22Rv1 (cell line): ENCODE measurements at regions not wholly inside any gene's neighbourhood (a gene's known extent, or its start where the extent isn't known, plus 50 kb on each side); places are given as distances from the start of the nearest gene placed in this dataset.
A peak's percentile ranks its signal among the peaks of the same experiment; 100 is the strongest.
"Not testable (repeated sequence)": the region's sequence is repeated elsewhere in the genome, so short reads cannot be mapped to it uniquely, and the experiment has no call there.

Source experiments
- H3K27ac ChIP-seq: fragments of 450-650 bp; 2 replicates; pipeline ENCODE4 v1.5.1; 2017
- CTCF ChIP-seq: fragments of 450-650 bp; IDR thresholded peaks from 2 replicates; pipeline ENCODE4 v1.5.1; 2017; ENCODE audit warnings: mild to moderate bottlenecking
- ZFX ChIP-seq: fragments of 450-650 bp; IDR thresholded peaks from 2 replicates; pipeline ENCODE4 v1.6.1; 2017; ENCODE audit warnings: antibody characterized with exemption, borderline replicate concordance

GRCh38 chr10:36003031-36003600, 361.0 kb upstream of the FZD8 start:
- no peak for TF ChIP-seq CTCF
- no peak for TF ChIP-seq ZFX
- H3K27ac ChIP-seq: no peak overlapping the region

GRCh38 chr10:36002445-36002844, 360.3 kb upstream of the FZD8 start:
- no peak overlapping the region for H3K27ac ChIP-seq
- no peak for TF ChIP-seq ZFX
- no peak for TF ChIP-seq CTCF

- not testable (repeated sequence) for H3K27ac ChIP-seq
- peak; percentile 12; the same call in 1 of the 2 replicates for TF ChIP-seq CTCF
Measured at GRCh38 chr10:36000754-36001153, 358.7 kb upstream of the FZD8 start.

- TF ChIP-seq ZFX: no peak
- no peak for TF ChIP-seq CTCF
- H3K27ac ChIP-seq: no peak overlapping the region
Measured at GRCh38 chr10:35998026-35998425, 355.9 kb upstream of the FZD8 start.

- no peak overlapping the region for H3K27ac ChIP-seq
- no peak for TF ChIP-seq CTCF
- TF ChIP-seq ZFX: no peak
Measured at GRCh38 chr10:35995485-35995884, 353.4 kb upstream of the FZD8 start.

GRCh38 chr10:35993591-35994515, 351.8 kb upstream of the FZD8 start:
- H3K27ac ChIP-seq: no peak overlapping the region
- no peak for TF ChIP-seq ZFX
- no peak for TF ChIP-seq CTCF

- no peak overlapping the region for H3K27ac ChIP-seq
- TF ChIP-seq CTCF: no peak
- TF ChIP-seq ZFX: no peak
Measured at GRCh38 chr10:35992107-35992506, 350.0 kb upstream of the FZD8 start.
